Neural crest cell (in vitro differentiated cells): ENCODE measurements at regions not wholly inside any gene's neighbourhood (a gene's known extent, or its start where the extent isn't known, plus 50 kb on each side); places are given as distances from the start of the nearest gene placed in this dataset.

ENCODE experiments used
- DNase-seq: peaks from one replicate; pipeline ENCODE4 v3.0.0; 2021; ENCODE audit warnings: low read depth, mixed read lengths, low spot score
- H3K27ac Mint-ChIP-seq: one replicate; pipeline ENCODE4 v1.8.0; 2021; ENCODE audit warnings: mild to moderate bottlenecking, mixed read lengths; ENCODE audit not compliant: unreplicated experiment
- H3K27me3 Mint-ChIP-seq: 2 replicates; pipeline ENCODE4 v1.8.0; 2021; ENCODE audit warnings: low read depth, mild to moderate bottlenecking, mixed read lengths
- H3K36me3 Mint-ChIP-seq: 2 replicates; pipeline ENCODE4 v1.8.0; 2021; ENCODE audit warnings: low read depth, mild to moderate bottlenecking, mixed read lengths
- H3K4me1 Mint-ChIP-seq: 2 replicates; pipeline ENCODE4 v1.8.0; 2021; ENCODE audit warnings: mixed read lengths
- H3K4me3 Mint-ChIP-seq: one replicate; pipeline ENCODE4 v1.8.0; 2021; ENCODE audit warnings: mild to moderate bottlenecking, mixed read lengths
- H3K9me3 Mint-ChIP-seq: 2 replicates; pipeline ENCODE4 v1.8.0; 2021; ENCODE audit warnings: mixed read lengths
- TF ChIP-seq, protein P1 (sequence below): fragments of 200-600 bp; sonication (generic); conservative IDR thresholded peaks from 2 replicates; pipeline ENCODE4 v1.5.0; 2021; ENCODE audit warnings: antibody characterized with exemption, mild to moderate bottlenecking

GRCh38 chr10:58995058-58995596 lies 181.3 kb upstream of the PHYHIPL start:
- peaks cover 5% of the 10 kb centered on the region for H3K36me3 Mint-ChIP-seq
- peaks cover 35% of the 10 kb centered on the region for H3K4me1 Mint-ChIP-seq
- no peaks in the 10 kb centered on the region for H3K27me3 Mint-ChIP-seq
- H3K4me3 Mint-ChIP-seq: no peak overlapping the region
- no peak for DNase-seq
- H3K27ac Mint-ChIP-seq: no peak overlapping the region
- TF ChIP-seq, protein P1, sequence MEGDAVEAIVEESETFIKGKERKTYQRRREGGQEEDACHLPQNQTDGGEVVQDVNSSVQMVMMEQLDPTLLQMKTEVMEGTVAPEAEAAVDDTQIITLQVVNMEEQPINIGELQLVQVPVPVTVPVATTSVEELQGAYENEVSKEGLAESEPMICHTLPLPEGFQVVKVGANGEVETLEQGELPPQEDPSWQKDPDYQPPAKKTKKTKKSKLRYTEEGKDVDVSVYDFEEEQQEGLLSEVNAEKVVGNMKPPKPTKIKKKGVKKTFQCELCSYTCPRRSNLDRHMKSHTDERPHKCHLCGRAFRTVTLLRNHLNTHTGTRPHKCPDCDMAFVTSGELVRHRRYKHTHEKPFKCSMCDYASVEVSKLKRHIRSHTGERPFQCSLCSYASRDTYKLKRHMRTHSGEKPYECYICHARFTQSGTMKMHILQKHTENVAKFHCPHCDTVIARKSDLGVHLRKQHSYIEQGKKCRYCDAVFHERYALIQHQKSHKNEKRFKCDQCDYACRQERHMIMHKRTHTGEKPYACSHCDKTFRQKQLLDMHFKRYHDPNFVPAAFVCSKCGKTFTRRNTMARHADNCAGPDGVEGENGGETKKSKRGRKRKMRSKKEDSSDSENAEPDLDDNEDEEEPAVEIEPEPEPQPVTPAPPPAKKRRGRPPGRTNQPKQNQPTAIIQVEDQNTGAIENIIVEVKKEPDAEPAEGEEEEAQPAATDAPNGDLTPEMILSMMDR: no peak
- peaks cover 4% of the 10 kb centered on the region for H3K9me3 Mint-ChIP-seq

- Mint-ChIP-seq H3K27ac (no peak overlapping the region), H3K4me1 (peaks cover 35% of the 10 kb centered on the region), H3K9me3 (peaks cover under 1% of the 10 kb centered on the region), H3K4me3 (no peak overlapping the region), H3K27me3 (no peaks in the 10 kb centered on the region), H3K36me3 (peaks cover 1% of the 10 kb centered on the region)
- TF ChIP-seq, protein P1: no peak
- DNase-seq: no peak
Measured at GRCh38 chr10:58996063-58996462, 180.4 kb upstream of the PHYHIPL start.

- no peak for DNase-seq
- Mint-ChIP-seq H3K4me3 (no peak overlapping the region), H3K27ac (no peak overlapping the region), H3K27me3 (no peaks in the 10 kb centered on the region), H3K9me3 (no peaks in the 10 kb centered on the region), H3K4me1 (peaks cover 35% of the 10 kb centered on the region), H3K36me3 (no peaks in the 10 kb centered on the region)
- TF ChIP-seq, protein P1: no peak
Measured at GRCh38 chr10:58996866-58997265, 179.6 kb upstream of the PHYHIPL start.

GRCh38 chr10:58998924-58999713 lies 177.3 kb upstream of the PHYHIPL start:
- H3K9me3 Mint-ChIP-seq: no peaks in the 10 kb centered on the region
- no peak overlapping the region for H3K27ac Mint-ChIP-seq
- no peak overlapping the region for H3K4me3 Mint-ChIP-seq
- H3K36me3 Mint-ChIP-seq: no peaks in the 10 kb centered on the region
- no peaks in the 10 kb centered on the region for H3K27me3 Mint-ChIP-seq
- H3K4me1 Mint-ChIP-seq: peaks cover 19% of the 10 kb centered on the region
- TF ChIP-seq, protein P1: no peak
- DNase-seq: no peak

DNA sequence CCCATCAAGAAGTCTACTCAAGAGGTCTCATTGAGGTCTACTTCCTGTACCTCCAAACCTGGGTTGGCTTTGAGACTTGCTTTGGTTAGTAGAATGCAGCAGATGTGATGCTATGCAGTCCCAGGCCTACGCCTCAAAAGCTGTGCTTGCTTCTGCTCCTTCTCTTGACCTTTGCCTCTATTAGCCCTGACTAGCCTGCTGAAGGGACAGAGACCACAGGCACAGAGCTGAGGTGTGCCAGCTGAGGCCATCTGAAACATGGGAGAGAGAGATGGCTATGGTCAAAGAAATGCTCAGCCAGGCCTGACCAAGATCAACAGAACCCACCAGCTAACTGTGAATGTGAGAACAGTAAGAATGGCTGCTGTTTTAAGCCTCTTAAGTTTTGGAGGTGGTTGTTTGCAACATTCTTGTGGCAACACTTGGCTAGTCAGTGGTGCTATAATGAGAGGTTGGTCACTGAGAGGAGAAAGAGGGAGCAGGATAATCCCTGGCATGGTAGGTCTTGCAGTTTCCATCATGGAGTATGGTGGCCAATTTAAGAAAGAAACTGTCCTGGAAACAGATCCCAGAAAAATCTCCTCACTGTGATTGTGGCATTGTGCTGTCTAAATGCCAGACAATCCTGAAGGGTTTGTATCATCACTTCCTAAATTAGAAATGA lies 176.1 kb upstream of the PHYHIPL start:
- Mint-ChIP-seq H3K4me1 (peaks cover 10% of the 10 kb centered on the region), H3K27me3 (no peaks in the 10 kb centered on the region), H3K9me3 (no peaks in the 10 kb centered on the region), H3K36me3 (no peaks in the 10 kb centered on the region), H3K4me3 (no peak overlapping the region), H3K27ac (no peak overlapping the region)
- DNase-seq: no peak
- TF ChIP-seq, protein P1: no peak
